ENCODE measurements at regions not wholly inside any gene's neighbourhood (a gene's known extent, or its start where the extent isn't known, plus 50 kb on each side); places are given as distances from the start of the nearest gene placed in this dataset.
A peak's percentile ranks its signal among the peaks of the same experiment; 100 is the strongest.

DNA sequence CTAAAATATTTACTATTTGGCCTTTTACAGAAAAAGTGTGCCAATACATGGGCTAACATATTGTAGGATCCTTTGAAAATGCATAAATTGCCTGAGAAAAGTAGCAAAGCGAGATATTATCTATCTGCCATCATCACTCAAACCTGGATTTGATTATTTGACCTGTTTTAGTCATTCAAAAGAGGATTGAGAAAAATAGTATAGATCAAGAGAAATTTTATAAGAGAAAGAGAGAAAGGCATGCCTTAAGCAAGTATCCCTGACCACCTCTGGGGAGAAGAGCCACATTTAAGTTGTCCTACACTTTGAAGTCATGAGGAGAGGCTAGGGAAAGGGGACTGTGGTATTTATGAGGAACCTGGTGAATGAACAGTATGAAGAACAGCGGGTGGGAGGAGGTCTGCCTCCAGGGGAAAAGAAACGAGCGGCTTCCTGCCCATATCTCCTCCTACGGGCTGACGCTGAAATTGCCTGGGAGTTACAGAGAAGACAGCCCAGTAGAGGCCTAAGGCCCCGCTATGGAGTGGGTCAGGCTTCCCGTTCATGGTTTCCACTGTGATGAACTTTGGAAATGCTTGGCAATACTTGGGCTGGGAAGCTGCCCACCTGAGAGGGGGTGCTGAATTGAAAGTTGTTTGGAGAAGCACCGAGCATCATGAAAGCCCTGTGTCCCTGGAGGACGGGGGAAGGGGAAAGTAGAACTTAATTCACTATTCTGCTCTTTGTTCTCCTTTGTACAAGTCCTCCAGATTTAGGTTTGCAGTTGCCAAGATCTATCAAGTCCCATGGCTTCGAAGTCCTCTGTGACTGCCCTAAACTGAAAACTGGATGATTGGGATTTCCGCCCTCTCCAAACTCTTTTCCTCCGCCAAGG is 106.9 kb upstream of the ACSL4 start:
- Histone ChIP-seq H3K9me3 (no peaks in the 10 kb centered on the region), H3K27ac (peak overlapping the region in 1 of 2 donors; percentile 64), H3K36me3 (no peaks in the 10 kb centered on the region), H3K27me3 (replicated peaks; ENCODE audit: insufficient read depth) (no peaks in the 10 kb centered on the region), H3K4me1 (ENCODE audit: control insufficient read depth in 1 of 2, low read depth in 2 of 2) (peaks cover 0 to 6% of the 10 kb centered on the region in 2 donors), H3K4me3 (peak overlapping the region; percentile 22)
- ATAC-seq (ENCODE audit: insufficient number of reproducible peaks, low FRiP score, low read depth) (no peak), DNase-seq (ENCODE audit: low spot score) (no peak)
- TF ChIP-seq, protein P1, sequence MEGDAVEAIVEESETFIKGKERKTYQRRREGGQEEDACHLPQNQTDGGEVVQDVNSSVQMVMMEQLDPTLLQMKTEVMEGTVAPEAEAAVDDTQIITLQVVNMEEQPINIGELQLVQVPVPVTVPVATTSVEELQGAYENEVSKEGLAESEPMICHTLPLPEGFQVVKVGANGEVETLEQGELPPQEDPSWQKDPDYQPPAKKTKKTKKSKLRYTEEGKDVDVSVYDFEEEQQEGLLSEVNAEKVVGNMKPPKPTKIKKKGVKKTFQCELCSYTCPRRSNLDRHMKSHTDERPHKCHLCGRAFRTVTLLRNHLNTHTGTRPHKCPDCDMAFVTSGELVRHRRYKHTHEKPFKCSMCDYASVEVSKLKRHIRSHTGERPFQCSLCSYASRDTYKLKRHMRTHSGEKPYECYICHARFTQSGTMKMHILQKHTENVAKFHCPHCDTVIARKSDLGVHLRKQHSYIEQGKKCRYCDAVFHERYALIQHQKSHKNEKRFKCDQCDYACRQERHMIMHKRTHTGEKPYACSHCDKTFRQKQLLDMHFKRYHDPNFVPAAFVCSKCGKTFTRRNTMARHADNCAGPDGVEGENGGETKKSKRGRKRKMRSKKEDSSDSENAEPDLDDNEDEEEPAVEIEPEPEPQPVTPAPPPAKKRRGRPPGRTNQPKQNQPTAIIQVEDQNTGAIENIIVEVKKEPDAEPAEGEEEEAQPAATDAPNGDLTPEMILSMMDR (IDR thresholded peaks at IDR 0.05), result no peak

DNA sequence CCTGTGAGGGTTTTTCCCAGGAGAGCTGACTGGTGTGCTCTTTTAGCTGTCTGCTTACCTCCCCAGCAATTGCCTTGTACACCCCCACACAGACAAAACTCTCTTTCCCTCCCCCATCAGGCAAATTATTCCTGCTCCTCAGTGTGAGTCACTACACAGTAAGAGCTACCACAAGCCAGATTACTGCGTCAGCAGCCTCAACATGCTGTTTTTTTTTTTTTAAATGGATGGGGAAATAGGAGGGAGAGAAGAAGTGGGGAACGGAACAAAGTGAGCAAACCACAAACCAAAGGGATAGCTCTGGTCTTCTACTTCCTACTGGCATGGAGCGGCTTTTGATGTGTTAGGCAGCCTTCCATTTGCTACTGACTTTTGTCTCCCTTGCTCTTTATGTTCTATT is 107.5 kb upstream of the ACSL4 start:
- Histone ChIP-seq H3K27ac (peak overlapping the region in 1 of 2 donors; percentile 64), H3K4me1 (ENCODE audit: control insufficient read depth in 1 of 2, low read depth in 2 of 2) (peaks cover 0 to 6% of the 10 kb centered on the region in 2 donors), H3K36me3 (no peaks in the 10 kb centered on the region), H3K9me3 (no peaks in the 10 kb centered on the region), H3K4me3 (peak overlapping the region; percentile 22), H3K27me3 (replicated peaks; ENCODE audit: insufficient read depth) (no peaks in the 10 kb centered on the region)
- peak; percentile 96 for ATAC-seq (ENCODE audit: insufficient number of reproducible peaks, low FRiP score, low read depth)
- DNase-seq (ENCODE audit: low spot score), result peak; percentile 25
- TF ChIP-seq, protein P1 (IDR thresholded peaks at IDR 0.05), result no peak

DNA sequence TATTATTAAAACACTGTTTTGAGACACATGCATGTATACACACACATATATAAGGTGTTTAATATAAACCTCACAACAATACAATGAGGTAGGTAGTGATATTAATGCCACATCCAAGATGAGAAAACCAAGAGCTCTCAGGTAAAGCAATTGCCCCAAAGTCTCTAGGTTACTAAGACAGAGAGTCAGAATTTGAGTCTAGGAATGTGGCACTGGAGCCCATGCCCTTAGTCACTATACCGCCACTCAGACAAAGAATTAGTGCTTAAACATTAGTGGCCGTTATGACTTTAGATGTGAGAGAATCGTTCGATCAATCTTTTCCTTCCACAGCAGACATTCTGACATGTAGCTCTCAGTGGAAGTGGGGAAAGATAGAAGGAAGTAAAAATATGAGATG is 108.2 kb upstream of the ACSL4 start:
- Histone ChIP-seq H3K36me3 (no peaks in the 10 kb centered on the region), H3K27me3 (replicated peaks; ENCODE audit: insufficient read depth) (no peaks in the 10 kb centered on the region), H3K27ac (no peak overlapping the region), H3K9me3 (no peaks in the 10 kb centered on the region), H3K4me3 (no peak overlapping the region), H3K4me1 (ENCODE audit: control insufficient read depth in 1 of 2, low read depth in 2 of 2) (peaks cover 0 to 6% of the 10 kb centered on the region in 2 donors)
- DNase-seq (ENCODE audit: low spot score), result no peak
- ATAC-seq (ENCODE audit: insufficient number of reproducible peaks, low FRiP score, low read depth), result no peak
- TF ChIP-seq, protein P1 (IDR thresholded peaks at IDR 0.05), result no peak

DNA sequence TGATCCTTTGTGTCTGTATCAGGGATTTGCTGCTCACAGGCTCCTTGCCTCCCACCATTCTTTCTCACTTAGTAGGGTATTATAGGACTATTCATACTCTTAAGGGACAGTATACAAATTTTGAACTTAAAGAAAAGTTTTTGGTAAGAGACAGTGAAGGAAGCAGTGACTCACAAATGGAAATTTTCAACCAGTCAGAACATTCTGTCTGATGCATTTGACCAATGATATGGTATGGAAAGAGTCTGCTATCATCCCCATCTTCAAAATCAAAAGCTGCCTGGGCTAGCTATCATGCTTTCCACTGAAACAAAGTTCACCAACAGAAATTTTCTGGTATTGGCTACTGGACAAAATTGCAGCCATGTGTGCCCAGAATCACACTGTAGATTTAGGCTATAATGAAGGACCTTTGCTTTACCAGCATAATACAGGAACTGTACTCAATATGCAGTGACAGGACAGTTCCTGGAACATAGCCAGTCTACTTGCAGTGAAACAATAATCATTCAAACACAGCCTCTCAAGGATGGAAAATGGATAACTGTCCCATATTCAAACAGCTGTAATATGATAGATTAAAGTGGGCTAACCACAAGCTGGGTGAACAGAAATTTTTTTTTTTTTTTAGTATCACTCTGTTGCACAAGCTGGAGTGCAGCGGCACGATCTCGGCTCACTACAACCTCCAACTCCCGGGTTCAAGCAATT is 109.0 kb upstream of the ACSL4 start:
- H3K27ac ChIP-seq, result no peak overlapping the region
- no peaks in the 10 kb centered on the region for H3K36me3 ChIP-seq
- TF ChIP-seq, protein P1 (IDR thresholded peaks at IDR 0.05), result no peak
- no peaks in the 10 kb centered on the region for H3K27me3 ChIP-seq (replicated peaks; ENCODE audit: insufficient read depth)
- no peak for DNase-seq (ENCODE audit: low spot score)
- no peaks in the 10 kb centered on the region for H3K9me3 ChIP-seq
- ATAC-seq (ENCODE audit: insufficient number of reproducible peaks, low FRiP score, low read depth), result no peak
- H3K4me1 ChIP-seq (ENCODE audit: control insufficient read depth in 1 of 2, low read depth in 2 of 2), result peaks cover 0 to 6% of the 10 kb centered on the region in 2 donors
- no peak overlapping the region for H3K4me3 ChIP-seq

DNA sequence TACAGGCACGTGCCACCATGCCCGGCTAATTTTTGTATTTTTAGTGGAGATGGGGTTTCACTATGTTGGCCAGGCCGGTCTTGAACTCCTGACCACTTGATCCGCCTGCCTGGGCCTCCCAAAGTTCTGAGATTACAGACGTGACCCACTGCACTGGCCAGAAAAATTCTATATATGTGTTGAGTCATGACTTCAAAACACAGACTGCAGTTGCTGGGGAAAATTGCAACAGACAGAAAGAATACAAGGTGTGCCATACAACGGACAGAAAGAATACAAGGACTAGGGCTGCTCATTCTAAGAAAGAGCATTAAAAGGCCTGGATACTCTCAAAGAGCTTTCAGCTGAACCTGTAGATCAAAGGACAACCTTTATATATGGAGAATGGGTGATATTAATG is 109.6 kb upstream of the ACSL4 start:
- DNase-seq (ENCODE audit: low spot score), result no peak
- no peak for ATAC-seq (ENCODE audit: insufficient number of reproducible peaks, low FRiP score, low read depth)
- Histone ChIP-seq H3K27ac (no peak overlapping the region), H3K27me3 (replicated peaks; ENCODE audit: insufficient read depth) (no peaks in the 10 kb centered on the region), H3K9me3 (no peaks in the 10 kb centered on the region), H3K4me3 (no peak overlapping the region), H3K4me1 (ENCODE audit: control insufficient read depth in 1 of 2, low read depth in 2 of 2) (peaks cover 0 to 6% of the 10 kb centered on the region in 2 donors), H3K36me3 (no peaks in the 10 kb centered on the region)
- TF ChIP-seq, protein P1 (IDR thresholded peaks at IDR 0.05), result no peak

Data from thoracic aorta (tissue), 2 donors.